A673 (cell line): ENCODE measurements at regions not wholly inside any gene's neighbourhood (a gene's known extent, or its start where the extent isn't known, plus 50 kb on each side); places are given as distances from the start of the nearest gene placed in this dataset.

ENCODE experiments used
- BruUV-seq: library from RNA; stranded (reverse); fragments of 400-500 nt; replicated peaks from 2 replicates; lab custom pipeline; 2021; lab: Mats Ljungman, UMichigan
- CTCF ChIA-PET: fragments of 300-600 bp; sonication (Branson Sonifier 250); formaldehyde crosslinking; loops from one replicate; lab custom pipeline; 2022; ENCODE audit warnings: antibody characterized with exemption; lab: Charles Lee
- POLR2A ChIA-PET: fragments of 300-600 bp; sonication (Branson Sonifier 250); formaldehyde crosslinking; loops from one replicate; lab custom pipeline; 2022; ENCODE audit warnings: antibody characterized with exemption; ENCODE audit not compliant: low non-redundant PET; lab: Charles Lee
- DNase-seq: peaks from one replicate; pipeline ENCODE4 v3.0.0-alpha.2; 2015; ENCODE audit warnings: low spot score
- H3K27ac ChIP-seq: fragments of 200-600 bp; sonication (generic); 2 replicates; pipeline ENCODE4 v1.5.1; 2016; ENCODE audit warnings: mixed run types, low read depth, mild to moderate bottlenecking, mixed read lengths, antibody characterized with exemption, low read length; ENCODE audit not compliant: poor library complexity, severe bottlenecking
- H3K27me3 ChIP-seq: fragments of 200-600 bp; sonication (generic); replicated peaks from 2 replicates; pipeline ENCODE4 v1.6.1; 2017; ENCODE audit warnings: mixed run types, low read depth, mild to moderate bottlenecking, mixed read lengths, antibody characterized with exemption, low read length; ENCODE audit not compliant: insufficient read depth, poor library complexity
- H3K36me3 ChIP-seq: fragments of 200-600 bp; sonication (generic); 2 replicates; pipeline ENCODE4 v1.6.1; 2016; ENCODE audit warnings: mixed run types, mild to moderate bottlenecking, mixed read lengths, antibody characterized with exemption, low read length; ENCODE audit not compliant: insufficient read depth, poor library complexity, severe bottlenecking
- H3K4me1 ChIP-seq: fragments of 200-600 bp; sonication (generic); 2 replicates; pipeline ENCODE4 v1.6.1; 2017; ENCODE audit warnings: mixed run types, mild to moderate bottlenecking, mixed read lengths, antibody characterized with exemption, low read length; ENCODE audit not compliant: insufficient read depth, poor library complexity, severe bottlenecking
- H3K4me3 ChIP-seq: fragments of 200-600 bp; sonication (generic); 2 replicates; pipeline ENCODE4 v1.5.1; 2016; ENCODE audit warnings: low read depth, mixed run types, mild to moderate bottlenecking, mixed read lengths, low read length; ENCODE audit not compliant: poor library complexity, severe bottlenecking
- H3K9me3 ChIP-seq: fragments of 200-600 bp; sonication (generic); 2 replicates; pipeline ENCODE4 v1.6.1; 2016; ENCODE audit warnings: mixed run types, low read depth, mild to moderate bottlenecking, mixed read lengths, antibody characterized with exemption, low read length; ENCODE audit not compliant: poor library complexity, severe bottlenecking
- EZH2 ChIP-seq: fragments of 200-600 bp; sonication (generic); IDR thresholded peaks from 2 replicates; pipeline ENCODE4 v1.6.1; 2017; ENCODE audit warnings: borderline replicate concordance, low read depth, mild to moderate bottlenecking, mixed read lengths, antibody characterized with exemption, low read length; ENCODE audit not compliant: poor library complexity, severe bottlenecking
- intact Hi-C: fragments of 100-400 bp; cut with micrococcal nuclease; formaldehyde crosslinking; loops from one replicate; pipeline ENCODE4 v1.10.0; 2022; ENCODE audit not compliant: unreplicated experiment
- TF ChIP-seq, protein P1 (sequence below): fragments of 300-800, 200-600 bp; sonication (generic); conservative IDR thresholded peaks from 2 replicates; pipeline ENCODE4 v1.5.1; 2017; ENCODE audit warnings: low read depth, mild to moderate bottlenecking, antibody characterized with exemption, low read length, moderate library complexity, mixed read lengths

DNA sequence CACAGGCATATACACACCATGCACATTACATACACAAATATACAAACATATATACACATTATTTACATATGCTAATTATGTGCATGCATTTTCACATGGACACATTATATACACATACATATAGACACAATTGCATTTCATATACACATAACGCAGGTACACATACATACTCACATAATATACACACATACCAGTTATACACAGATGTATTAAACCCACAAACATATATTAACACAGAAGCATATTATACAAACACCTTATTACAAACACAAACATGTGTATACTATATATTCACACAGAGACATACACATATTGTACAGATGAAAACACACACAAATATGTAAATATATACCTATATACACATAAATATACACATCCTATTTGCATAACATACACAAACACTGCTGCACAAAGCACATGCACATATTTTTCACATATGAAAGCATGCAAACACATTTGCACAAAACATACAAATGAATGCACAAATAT, 140.2 kb downstream of the VEGFA start:
- Histone ChIP-seq H3K27me3 (no peaks in the 10 kb centered on the region), H3K36me3 (no peaks in the 10 kb centered on the region), H3K27ac (no peak overlapping the region), H3K9me3 (no peaks in the 10 kb centered on the region), H3K4me1 (peaks cover 12% of the 10 kb centered on the region), H3K4me3 (no peak overlapping the region)
- no TSS peak for BruUV-seq
- ChIA-PET CTCF (no interaction called here), POLR2A (no interaction called here)
- TF ChIP-seq, protein P1, sequence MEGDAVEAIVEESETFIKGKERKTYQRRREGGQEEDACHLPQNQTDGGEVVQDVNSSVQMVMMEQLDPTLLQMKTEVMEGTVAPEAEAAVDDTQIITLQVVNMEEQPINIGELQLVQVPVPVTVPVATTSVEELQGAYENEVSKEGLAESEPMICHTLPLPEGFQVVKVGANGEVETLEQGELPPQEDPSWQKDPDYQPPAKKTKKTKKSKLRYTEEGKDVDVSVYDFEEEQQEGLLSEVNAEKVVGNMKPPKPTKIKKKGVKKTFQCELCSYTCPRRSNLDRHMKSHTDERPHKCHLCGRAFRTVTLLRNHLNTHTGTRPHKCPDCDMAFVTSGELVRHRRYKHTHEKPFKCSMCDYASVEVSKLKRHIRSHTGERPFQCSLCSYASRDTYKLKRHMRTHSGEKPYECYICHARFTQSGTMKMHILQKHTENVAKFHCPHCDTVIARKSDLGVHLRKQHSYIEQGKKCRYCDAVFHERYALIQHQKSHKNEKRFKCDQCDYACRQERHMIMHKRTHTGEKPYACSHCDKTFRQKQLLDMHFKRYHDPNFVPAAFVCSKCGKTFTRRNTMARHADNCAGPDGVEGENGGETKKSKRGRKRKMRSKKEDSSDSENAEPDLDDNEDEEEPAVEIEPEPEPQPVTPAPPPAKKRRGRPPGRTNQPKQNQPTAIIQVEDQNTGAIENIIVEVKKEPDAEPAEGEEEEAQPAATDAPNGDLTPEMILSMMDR: no peak
- no peak for TF ChIP-seq EZH2
- intact Hi-C loops: no loop called here
- DNase-seq: no peak

DNA sequence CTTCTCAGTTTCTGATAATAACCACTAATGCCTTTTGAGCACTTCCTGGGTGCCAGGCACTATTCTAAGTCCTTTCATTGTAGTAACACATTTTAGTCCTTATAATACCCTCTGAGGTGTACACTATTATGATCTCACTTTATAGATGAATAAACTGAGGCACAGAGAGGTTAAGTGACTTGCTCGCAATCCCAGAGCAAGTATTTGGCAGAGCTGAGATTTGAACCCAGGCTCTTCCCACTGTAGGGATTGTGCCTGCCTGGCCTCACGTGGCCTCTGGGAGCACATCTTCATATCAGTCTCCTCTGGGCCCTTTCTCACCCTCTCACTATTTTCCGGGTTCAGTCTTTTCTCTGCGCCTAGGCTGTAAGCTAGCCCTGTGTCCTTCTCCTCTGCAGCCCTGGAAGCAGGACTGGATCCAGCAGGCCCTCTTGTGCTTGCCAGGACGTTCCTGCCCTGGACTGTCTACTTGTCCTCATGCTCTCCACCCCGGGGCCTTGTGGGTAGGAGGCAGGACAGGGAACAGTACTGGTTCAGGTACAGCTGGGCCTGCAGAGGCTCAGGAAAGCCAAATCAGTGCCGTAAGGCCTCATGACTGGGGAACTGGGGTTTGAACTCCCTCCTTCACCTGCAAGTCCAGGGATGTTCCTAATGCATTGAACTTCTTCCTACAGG, 139.6 kb downstream of the VEGFA start:
- intact Hi-C loops: no loop called here
- POLR2A ChIA-PET: no interaction called here
- no peak for DNase-seq

DNA sequence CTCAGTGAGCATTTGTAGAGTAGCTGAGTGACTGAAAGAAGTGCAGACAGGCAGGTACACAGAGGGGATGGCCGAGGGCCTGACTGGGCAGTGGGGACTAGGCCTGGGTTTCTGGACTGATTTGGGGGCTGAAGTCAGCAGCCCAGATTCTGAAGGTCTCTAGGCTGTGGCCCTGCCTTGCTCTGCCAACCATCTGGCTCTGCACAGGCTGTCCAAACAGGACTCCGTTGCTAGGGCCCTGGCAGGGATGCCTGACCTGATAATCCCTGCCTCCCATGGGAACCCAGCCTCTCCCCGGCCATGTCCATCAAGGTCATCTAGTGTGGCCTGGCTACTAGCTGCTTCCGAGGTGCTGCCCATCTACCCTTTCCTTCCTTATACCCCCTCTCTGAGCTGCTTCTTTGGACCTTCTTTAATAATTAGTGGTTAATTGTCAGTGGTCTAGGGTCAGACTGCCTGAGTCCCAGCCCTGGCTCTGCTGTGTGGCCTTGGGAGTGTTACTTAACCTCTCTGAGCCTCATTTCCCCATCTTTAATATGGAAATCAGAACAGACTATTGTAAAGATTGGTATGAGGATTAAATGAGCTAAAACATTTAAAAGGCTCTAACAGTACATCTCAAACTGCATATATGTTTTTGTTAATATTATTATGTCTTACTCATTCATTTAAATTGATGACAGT, 137.9 kb downstream of the VEGFA start:
- intact Hi-C loops: no loop called here
- POLR2A ChIA-PET: no interaction called here
- H3K36me3 ChIP-seq: no peaks in the 10 kb centered on the region
- CTCF ChIA-PET: no interaction called here
- no peak overlapping the region for H3K4me3 ChIP-seq
- H3K4me1 ChIP-seq: peaks cover 15% of the 10 kb centered on the region
- no peak overlapping the region for H3K27ac ChIP-seq
- DNase-seq: no peak
- TF ChIP-seq, protein P1: no peak
- no peak for TF ChIP-seq EZH2
- no TSS peak for BruUV-seq
- H3K9me3 ChIP-seq: no peaks in the 10 kb centered on the region
- no peaks in the 10 kb centered on the region for H3K27me3 ChIP-seq

More for the DNA sequence above, 139.6 kb downstream of the VEGFA start:
- Histone ChIP-seq H3K4me3 (no peak overlapping the region), H3K27me3 (no peaks in the 10 kb centered on the region), H3K4me1 (peaks cover 15% of the 10 kb centered on the region), H3K9me3 (no peaks in the 10 kb centered on the region), H3K36me3 (no peaks in the 10 kb centered on the region), H3K27ac (no peak overlapping the region)
- no TSS peak for BruUV-seq
- TF ChIP-seq, protein P1: no peak
- no peak for TF ChIP-seq EZH2
- CTCF ChIA-PET: no interaction called here
